ENCODE measurements at regions not wholly inside any gene's neighbourhood (a gene's known extent, or its start where the extent isn't known, plus 50 kb on each side); places are given as distances from the start of the nearest gene placed in this dataset.

DNA sequence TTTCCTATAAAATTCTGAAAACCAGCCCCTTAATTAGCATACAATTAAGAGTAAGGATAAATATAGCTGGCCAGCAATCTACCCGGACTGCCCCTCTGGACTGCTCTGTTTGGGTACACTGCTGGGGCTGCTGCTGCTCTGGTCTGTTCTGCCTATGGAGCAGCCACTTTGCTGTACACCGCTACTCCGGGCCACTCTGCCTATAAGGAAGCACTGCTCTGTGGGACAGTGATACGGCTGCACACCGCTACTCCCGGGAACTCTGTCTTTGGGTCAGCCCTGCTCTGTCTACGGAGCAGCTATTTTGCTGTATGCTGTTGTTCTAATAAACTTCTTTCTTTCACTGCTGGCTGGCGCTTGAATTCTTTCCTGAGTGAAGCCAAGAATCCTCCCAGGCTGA, 316.5 kb upstream of the PLSCR5 start:
- Histone ChIP-seq H3F3A (replicated peaks; ENCODE audit: insufficient read depth) (no peaks in the 10 kb centered on the region), H3K9me2 (no peaks in the 10 kb centered on the region), H3K4me3 (ENCODE audit: low read depth in 2 of 2, low read length in 1 of 2) (peak overlapping the region in 1 of 2 experiments; percentile 10; a peak in 1 of 4 replicates), H3K4me1 (ENCODE audit: control insufficient read depth in 1 of 2, insufficient read depth in 2 of 2, low read depth in 1 of 2, low read length in 1 of 2) (no peaks in the 10 kb centered on the region), H3K36me3 (replicated peaks in 1 of 2; ENCODE audit: control insufficient read depth in 1 of 2, insufficient read depth in 2 of 2, low read length in 1 of 2) (no peaks in the 10 kb centered on the region), H3K9me3 (no peaks in the 10 kb centered on the region), H3K79me2 (ENCODE audit: insufficient read depth) (no peaks in the 10 kb centered on the region), H3K27ac (ENCODE audit: low read depth in 2 of 2, low read length in 1 of 2) (no peak overlapping the region), H3K27me3 (ENCODE audit: insufficient read depth) (no peaks in the 10 kb centered on the region), H2AFZ (ENCODE audit: low read depth) (peak overlapping the region; percentile 49; the same call in 1 of the 2 replicates), H3K9ac (no peak overlapping the region), H3K4me2 (peak overlapping the region; percentile 41; the same call in 1 of the 2 replicates), H4K20me1 (ENCODE audit: insufficient read depth) (no peaks in the 10 kb centered on the region)
- 12% methylated on average over 8 of the region's 8 CpGs for WGBS (ENCODE audit: low lambda C conversion rate)
- TF ChIP-seq YY1 (IDR thresholded peaks at IDR 0.05; ENCODE audit: low read depth) = no peak
- no peak for TF ChIP-seq JUND (IDR thresholded peaks at IDR 0.05)
- TF ChIP-seq NRF1 (IDR thresholded peaks at IDR 0.05; ENCODE audit: low read depth, low read length) = no peak
- no peak for TF ChIP-seq ELF1 (IDR thresholded peaks at IDR 0.05)
- TF ChIP-seq, protein P1, sequence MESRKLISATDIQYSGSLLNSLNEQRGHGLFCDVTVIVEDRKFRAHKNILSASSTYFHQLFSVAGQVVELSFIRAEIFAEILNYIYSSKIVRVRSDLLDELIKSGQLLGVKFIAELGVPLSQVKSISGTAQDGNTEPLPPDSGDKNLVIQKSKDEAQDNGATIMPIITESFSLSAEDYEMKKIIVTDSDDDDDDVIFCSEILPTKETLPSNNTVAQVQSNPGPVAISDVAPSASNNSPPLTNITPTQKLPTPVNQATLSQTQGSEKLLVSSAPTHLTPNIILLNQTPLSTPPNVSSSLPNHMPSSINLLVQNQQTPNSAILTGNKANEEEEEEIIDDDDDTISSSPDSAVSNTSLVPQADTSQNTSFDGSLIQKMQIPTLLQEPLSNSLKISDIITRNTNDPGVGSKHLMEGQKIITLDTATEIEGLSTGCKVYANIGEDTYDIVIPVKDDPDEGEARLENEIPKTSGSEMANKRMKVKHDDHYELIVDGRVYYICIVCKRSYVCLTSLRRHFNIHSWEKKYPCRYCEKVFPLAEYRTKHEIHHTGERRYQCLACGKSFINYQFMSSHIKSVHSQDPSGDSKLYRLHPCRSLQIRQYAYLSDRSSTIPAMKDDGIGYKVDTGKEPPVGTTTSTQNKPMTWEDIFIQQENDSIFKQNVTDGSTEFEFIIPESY (IDR thresholded peaks at IDR 0.05; ENCODE audit: borderline replicate concordance, low read depth) = no peak
- TF ChIP-seq, protein P2, sequence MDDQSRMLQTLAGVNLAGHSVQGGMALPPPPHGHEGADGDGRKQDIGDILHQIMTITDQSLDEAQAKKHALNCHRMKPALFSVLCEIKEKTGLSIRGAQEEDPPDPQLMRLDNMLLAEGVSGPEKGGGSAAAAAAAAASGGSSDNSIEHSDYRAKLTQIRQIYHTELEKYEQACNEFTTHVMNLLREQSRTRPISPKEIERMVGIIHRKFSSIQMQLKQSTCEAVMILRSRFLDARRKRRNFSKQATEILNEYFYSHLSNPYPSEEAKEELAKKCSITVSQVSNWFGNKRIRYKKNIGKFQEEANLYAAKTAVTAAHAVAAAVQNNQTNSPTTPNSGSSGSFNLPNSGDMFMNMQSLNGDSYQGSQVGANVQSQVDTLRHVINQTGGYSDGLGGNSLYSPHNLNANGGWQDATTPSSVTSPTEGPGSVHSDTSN (IDR thresholded peaks at IDR 0.05) = no peak
- TF ChIP-seq, protein P3, sequence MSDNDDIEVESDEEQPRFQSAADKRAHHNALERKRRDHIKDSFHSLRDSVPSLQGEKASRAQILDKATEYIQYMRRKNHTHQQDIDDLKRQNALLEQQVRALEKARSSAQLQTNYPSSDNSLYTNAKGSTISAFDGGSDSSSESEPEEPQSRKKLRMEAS (IDR thresholded peaks at IDR 0.05; ENCODE audit: low read depth) = no peak
- no peak for TF ChIP-seq TEAD4 (IDR thresholded peaks at IDR 0.05; ENCODE audit: borderline replicate concordance, insufficient read depth)
- no peak for TF ChIP-seq RCOR1 (IDR thresholded peaks at IDR 0.05; ENCODE audit: low read length)
- no peak for TF ChIP-seq FOXM1 (IDR thresholded peaks at IDR 0.05; ENCODE audit: low read depth)
- no peak for TF ChIP-seq SMC3 (IDR thresholded peaks at IDR 0.05; ENCODE audit: low read depth, low read length)
- TF ChIP-seq GATA2 (CRISPR knock-in tag; IDR thresholded peaks at IDR 0.05) = no peak
- no peak for TF ChIP-seq MXI1 (IDR thresholded peaks at IDR 0.05; ENCODE audit: low read depth, low read length)
- no peak for TF ChIP-seq RAD21 (IDR thresholded peaks at IDR 0.05; ENCODE audit: low read length)
- no peak for TF ChIP-seq CHD2 (IDR thresholded peaks at IDR 0.05; ENCODE audit: low read length, partially characterized antibody)
- no peak for TF ChIP-seq TAF1 (IDR thresholded peaks at IDR 0.05; ENCODE audit: borderline replicate concordance, low read depth, low read length)
- TF ChIP-seq, protein P4, sequence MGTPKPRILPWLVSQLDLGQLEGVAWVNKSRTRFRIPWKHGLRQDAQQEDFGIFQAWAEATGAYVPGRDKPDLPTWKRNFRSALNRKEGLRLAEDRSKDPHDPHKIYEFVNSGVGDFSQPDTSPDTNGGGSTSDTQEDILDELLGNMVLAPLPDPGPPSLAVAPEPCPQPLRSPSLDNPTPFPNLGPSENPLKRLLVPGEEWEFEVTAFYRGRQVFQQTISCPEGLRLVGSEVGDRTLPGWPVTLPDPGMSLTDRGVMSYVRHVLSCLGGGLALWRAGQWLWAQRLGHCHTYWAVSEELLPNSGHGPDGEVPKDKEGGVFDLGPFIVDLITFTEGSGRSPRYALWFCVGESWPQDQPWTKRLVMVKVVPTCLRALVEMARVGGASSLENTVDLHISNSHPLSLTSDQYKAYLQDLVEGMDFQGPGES (IDR thresholded peaks at IDR 0.05; ENCODE audit: low read depth, low read length) = no peak
- TF ChIP-seq, protein P5, sequence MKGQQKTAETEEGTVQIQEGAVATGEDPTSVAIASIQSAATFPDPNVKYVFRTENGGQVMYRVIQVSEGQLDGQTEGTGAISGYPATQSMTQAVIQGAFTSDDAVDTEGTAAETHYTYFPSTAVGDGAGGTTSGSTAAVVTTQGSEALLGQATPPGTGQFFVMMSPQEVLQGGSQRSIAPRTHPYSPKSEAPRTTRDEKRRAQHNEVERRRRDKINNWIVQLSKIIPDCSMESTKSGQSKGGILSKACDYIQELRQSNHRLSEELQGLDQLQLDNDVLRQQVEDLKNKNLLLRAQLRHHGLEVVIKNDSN (IDR thresholded peaks at IDR 0.05; ENCODE audit: borderline replicate concordance, low read depth) = no peak
- no peak for TF ChIP-seq TCF12 (IDR thresholded peaks at IDR 0.05)
- no peak for TF ChIP-seq POLR2AphosphoS5 (IDR thresholded peaks at IDR 0.05; ENCODE audit: low read depth, low read length)
- ChIA-PET CTCF (no interaction called here), POLR2A (no interaction called here)
- no peak for DNase-seq

Data from SK-N-SH (cell line).